GM12891 (cell line): ENCODE measurements at regions not wholly inside any gene's neighbourhood (a gene's known extent, or its start where the extent isn't known, plus 50 kb on each side); places are given as distances from the start of the nearest gene placed in this dataset.

Experiments used
- POLR2A ChIP-seq: IDR thresholded peaks from 2 replicates; pipeline ENCODE4 v1.6.1; 2011; ENCODE audit warnings: low read depth, low read length, control low read depth
- POLR2AphosphoS5 ChIP-seq: IDR thresholded peaks from 2 replicates; pipeline ENCODE4 v1.6.1; 2011; ENCODE audit warnings: low read depth, low read length, control low read depth
- POU2F2 ChIP-seq: IDR thresholded peaks from 2 replicates; pipeline ENCODE4 v1.6.1; 2011; ENCODE audit warnings: low read depth, mild to moderate bottlenecking, control low read depth, low read length, moderate library complexity
- TAF1 ChIP-seq: IDR thresholded peaks from 2 replicates; pipeline ENCODE4 v1.6.1; 2011; ENCODE audit warnings: low read depth, low read length, control low read depth

- no peak for TF ChIP-seq POLR2A
- TF ChIP-seq TAF1: no peak
- no peak for TF ChIP-seq POLR2AphosphoS5
- no peak for TF ChIP-seq POU2F2
Observed at GRCh38 chr2:150589681-150590080, 102.2 kb upstream of the RND3 start.
